Neuronal stem cell (in vitro differentiated cells): ENCODE measurements at regions not wholly inside any gene's neighbourhood (a gene's known extent, or its start where the extent isn't known, plus 50 kb on each side); places are given as distances from the start of the nearest gene placed in this dataset.

Experiments
- DNase-seq: peaks from one replicate; pipeline ENCODE4 v3.0.0-alpha.2; 2013; ENCODE audit warnings: low spot score
- H2AFZ ChIP-seq: one replicate; pipeline ENCODE4 v1.6.1; 2013; ENCODE audit warnings: mild to moderate bottlenecking, low read length, inconsistent platforms
- H2AK5ac ChIP-seq: 2 replicates; pipeline ENCODE4 v1.6.1; 2013; ENCODE audit warnings: low read depth, mild to moderate bottlenecking, inconsistent platforms, low read length, moderate library complexity, mixed read lengths
- H2BK120ac ChIP-seq: 2 replicates; pipeline ENCODE4 v1.6.1; 2013; ENCODE audit warnings: low read depth, mild to moderate bottlenecking, inconsistent platforms, low read length, moderate library complexity, mixed read lengths
- H2BK12ac ChIP-seq: one replicate; pipeline ENCODE4 v1.6.1; 2013; ENCODE audit warnings: low read length, inconsistent platforms
- H2BK15ac ChIP-seq: 2 replicates; pipeline ENCODE4 v1.6.1; 2013; ENCODE audit warnings: mild to moderate bottlenecking, low read length, inconsistent platforms, mixed read lengths
- H2BK5ac ChIP-seq: one replicate; pipeline ENCODE4 v1.6.1; 2013; ENCODE audit warnings: inconsistent platforms, mild to moderate bottlenecking, low read length, moderate library complexity
- H3K14ac ChIP-seq: one replicate; pipeline ENCODE4 v1.6.1; 2013; ENCODE audit warnings: low read length, inconsistent platforms
- H3K18ac ChIP-seq: 2 replicates; pipeline ENCODE4 v1.6.1; 2013; ENCODE audit warnings: low read length, inconsistent platforms
- H3K23ac ChIP-seq: 2 replicates; pipeline ENCODE4 v1.6.1; 2013; ENCODE audit warnings: low read depth, mild to moderate bottlenecking, mixed read lengths, low read length, inconsistent platforms; ENCODE audit not compliant: poor library complexity
- H3K27ac ChIP-seq: replicated peaks from 3 replicates; pipeline ENCODE4 v1.5.1; 2013; ENCODE audit warnings: low read length, inconsistent platforms
- H3K27me3 ChIP-seq, 3 experiments: 2 replicates each; pipeline ENCODE4 v1.6.1; 2013; ENCODE audit warnings: low read length in 3 of 3, mild to moderate bottlenecking in 2 of 3, inconsistent platforms in 1 of 3, low read depth in 1 of 3, mixed read lengths in 1 of 3, moderate library complexity in 1 of 3; ENCODE audit not compliant: control insufficient read depth in 3 of 3, insufficient read depth in 3 of 3
- H3K36me3 ChIP-seq, 2 donors: replicated peaks in 1 of 2; 2 replicates each; pipeline ENCODE4 v1.6.1; 2013; ENCODE audit warnings: low read length in 2 of 2; ENCODE audit not compliant: control insufficient read depth in 2 of 2, insufficient read depth in 2 of 2
- H3K4ac ChIP-seq: 2 replicates; pipeline ENCODE4 v1.6.1; 2013; ENCODE audit warnings: inconsistent platforms, mild to moderate bottlenecking, low read length, moderate library complexity
- H3K4me1 ChIP-seq, 2 donors: 1 replicate in 1 of 2; 2 replicates in 1 of 2; pipeline ENCODE4 v1.6.1; 2013; ENCODE audit warnings: low read length in 2 of 2, low read depth in 1 of 2; ENCODE audit not compliant: control insufficient read depth in 2 of 2, insufficient read depth in 1 of 2
- H3K4me2 ChIP-seq: one replicate; pipeline ENCODE4 v1.6.1; 2013; ENCODE audit warnings: mild to moderate bottlenecking, low read length, inconsistent platforms; ENCODE audit not compliant: insufficient read depth, poor library complexity, severe bottlenecking
- H3K4me3 ChIP-seq, 2 donors: 2 replicates each; pipeline ENCODE4 v1.5.1; 2013; ENCODE audit warnings: low read length in 2 of 2, mild to moderate bottlenecking in 2 of 2, inconsistent platforms in 1 of 2, moderate library complexity in 1 of 2
- H3K79me1 ChIP-seq: one replicate; pipeline ENCODE4 v1.6.1; 2013; ENCODE audit warnings: low read depth, mild to moderate bottlenecking, inconsistent platforms, low read length, moderate library complexity
- H3K9ac ChIP-seq: one replicate; pipeline ENCODE4 v1.6.1; 2013; ENCODE audit warnings: mild to moderate bottlenecking, low read depth, low read length, inconsistent platforms; ENCODE audit not compliant: poor library complexity
- H3K9me3 ChIP-seq, 2 donors: replicated peaks in 1 of 2; 2 replicates each; pipeline versions ENCODE3 to v1.6.1; 2013; ENCODE audit warnings: low read length in 2 of 2, mild to moderate bottlenecking in 2 of 2, inconsistent platforms in 1 of 2, low read depth in 1 of 2, mixed read lengths in 1 of 2, moderate library complexity in 1 of 2; ENCODE audit not compliant: control insufficient read depth in 2 of 2, insufficient read depth in 1 of 2
- H4K8ac ChIP-seq: one replicate; pipeline ENCODE4 v1.6.1; 2013; ENCODE audit warnings: low read depth, mild to moderate bottlenecking, inconsistent platforms, low read length, moderate library complexity
- H4K91ac ChIP-seq: one replicate; pipeline ENCODE4 v1.6.1; 2013; ENCODE audit warnings: low read length, low read depth, mild to moderate bottlenecking, inconsistent platforms; ENCODE audit not compliant: poor library complexity
- WGBS, 2 donors: extraction: QIAGEN DNeasy Blood & Tissue Kit; methylation state at CpG; one replicate each; pipeline ENCODE4 v1.1.7; 2013; ENCODE audit warnings: missing lambda C conversion rate in 2 of 2, mixed read lengths in 1 of 2; ENCODE audit not compliant: insufficient read length in 2 of 2, insufficient replicate concordance in 1 of 2; ENCODE audit errors: extremely low coverage in 2 of 2; 5-methylcytosine and 5-hydroxymethylcytosine counted together

DNA sequence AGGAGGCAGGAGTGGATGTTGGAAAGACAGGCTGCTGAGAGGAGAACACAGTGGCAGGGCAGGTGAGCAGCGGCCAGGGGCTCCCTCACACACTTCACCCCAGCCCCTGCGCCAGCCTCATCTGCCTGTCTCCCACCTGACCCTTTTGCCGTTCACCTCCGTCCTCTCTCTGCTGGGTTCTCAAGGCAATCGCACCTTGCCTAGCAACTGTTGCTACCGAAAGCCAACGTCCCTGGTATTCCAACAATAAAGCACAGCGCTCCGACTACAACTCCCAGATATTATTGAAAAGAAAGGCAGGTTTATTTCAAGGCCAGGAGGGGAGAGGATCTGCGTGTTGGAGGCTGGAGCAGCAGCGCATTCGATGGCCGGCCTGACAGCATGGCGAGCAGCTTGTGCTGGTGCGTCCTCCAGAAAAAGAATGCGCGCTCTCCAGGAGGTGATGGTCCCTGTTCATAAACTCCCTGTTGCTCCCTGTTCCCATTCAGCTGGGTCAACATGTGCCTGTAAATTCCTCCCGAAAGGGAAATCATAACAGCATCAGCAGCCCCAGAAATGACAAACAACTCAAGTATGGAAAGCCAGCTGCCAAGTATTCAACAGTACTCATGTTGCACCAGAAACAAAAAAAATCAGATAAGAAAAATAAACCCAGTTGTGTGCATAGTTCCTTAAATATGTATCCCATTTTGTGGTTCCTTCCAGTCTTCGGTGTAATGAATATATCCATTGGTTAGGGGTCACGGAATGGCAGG lies 153.0 kb upstream of the DIO3 start:
- no peak for DNase-seq
- H4K8ac ChIP-seq, result no peak overlapping the region
- H3K23ac ChIP-seq, result peak overlapping the region; percentile 23
- H2BK15ac ChIP-seq, result no peak overlapping the region
- no peak overlapping the region for H2AK5ac ChIP-seq
- no CpG with 5 or more reads among the region's 20 CpGs for WGBS, 2 donors
- no peak overlapping the region for H2BK120ac ChIP-seq
- H3K4me2 ChIP-seq, result no peak overlapping the region
- no peak overlapping the region for H3K14ac ChIP-seq
- no peak overlapping the region for H3K27ac ChIP-seq
- no peak overlapping the region for H2BK12ac ChIP-seq
- H3K18ac ChIP-seq, result peak overlapping the region; percentile 60
- no peak overlapping the region for H2BK5ac ChIP-seq
- no peak overlapping the region for H3K4ac ChIP-seq
- no peak overlapping the region for H4K91ac ChIP-seq
- no peak overlapping the region for H2AFZ ChIP-seq
- H3K4me1 ChIP-seq, result peaks cover 0 to 5% of the 10 kb centered on the region in 2 donors
- no peak overlapping the region for H3K4me3 ChIP-seq
- no peaks in the 10 kb centered on the region for H3K36me3 ChIP-seq
- no peaks in the 10 kb centered on the region for H3K9me3 ChIP-seq
- H3K9ac ChIP-seq, result no peak overlapping the region
- H3K79me1 ChIP-seq, result no peaks in the 10 kb centered on the region
- no peaks in the 10 kb centered on the region for H3K27me3 ChIP-seq

DNA sequence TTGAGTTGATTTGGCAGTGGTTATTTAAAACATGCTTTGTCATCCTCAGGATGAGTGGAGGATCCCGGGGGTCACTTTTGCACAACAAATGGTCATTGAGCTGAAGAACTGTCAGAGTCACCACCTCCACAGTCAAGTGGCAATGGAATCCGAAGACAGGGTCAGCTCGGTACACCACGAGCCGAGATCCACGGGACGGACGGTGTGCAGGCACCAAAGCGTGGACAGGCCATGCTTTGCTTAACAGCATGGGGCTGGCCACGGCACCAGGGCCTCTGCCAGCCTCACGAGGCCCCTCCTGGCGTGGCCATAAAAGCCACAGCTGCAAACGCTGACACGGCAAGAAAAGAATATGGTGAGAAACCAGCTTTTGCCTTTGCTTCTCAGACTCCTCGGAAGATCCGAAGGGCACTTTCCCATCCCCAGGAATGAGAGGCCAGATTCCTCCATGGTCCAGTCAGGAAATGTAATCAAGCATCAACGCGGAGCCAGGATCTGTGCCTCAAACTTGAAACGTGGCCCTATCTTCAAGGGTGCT lies 152.2 kb upstream of the DIO3 start:
- Histone ChIP-seq H3K27ac (no peak overlapping the region), H3K4ac (no peak overlapping the region), H2BK12ac (no peak overlapping the region), H3K79me1 (no peaks in the 10 kb centered on the region), H3K9me3 (no peaks in the 10 kb centered on the region), H3K23ac (no peak overlapping the region), H4K8ac (no peak overlapping the region), H3K27me3 (no peaks in the 10 kb centered on the region), H2AK5ac (no peak overlapping the region), H3K14ac (no peak overlapping the region), H3K9ac (no peak overlapping the region), H2BK120ac (no peak overlapping the region), H2BK5ac (no peak overlapping the region), H2BK15ac (no peak overlapping the region), H3K18ac (peak overlapping the region; percentile 16), H4K91ac (no peak overlapping the region), H3K36me3 (no peaks in the 10 kb centered on the region), H3K4me3 (no peak overlapping the region), H3K4me1 (peaks cover 0 to 5% of the 10 kb centered on the region in 2 donors), H2AFZ (no peak overlapping the region), H3K4me2 (no peak overlapping the region)
- no CpG with 5 or more reads among the region's 19 CpGs for WGBS, 2 donors
- no peak for DNase-seq

GRCh38 chr14:101410126-101410525 lies 151.2 kb upstream of the DIO3 start:
- Histone ChIP-seq H2BK5ac (no peak overlapping the region), H2AFZ (no peak overlapping the region), H4K91ac (no peak overlapping the region), H3K36me3 (no peaks in the 10 kb centered on the region), H3K27me3 (no peaks in the 10 kb centered on the region), H2BK120ac (no peak overlapping the region), H3K27ac (no peak overlapping the region), H3K9me3 (no peaks in the 10 kb centered on the region), H2BK15ac (no peak overlapping the region), H3K79me1 (no peaks in the 10 kb centered on the region), H4K8ac (no peak overlapping the region), H3K23ac (no peak overlapping the region), H3K4ac (no peak overlapping the region), H3K18ac (no peak overlapping the region), H3K4me2 (no peak overlapping the region), H3K4me1 (peaks cover 0 to 5% of the 10 kb centered on the region in 2 donors), H3K14ac (no peak overlapping the region), H2AK5ac (no peak overlapping the region), H3K9ac (no peak overlapping the region), H3K4me3 (no peak overlapping the region), H2BK12ac (no peak overlapping the region)
- DNase-seq, result no peak
- no CpG with 5 or more reads among the region's 5 CpGs for WGBS, 2 donors

- Histone ChIP-seq H2AK5ac (no peak overlapping the region), H2BK5ac (no peak overlapping the region), H2BK15ac (no peak overlapping the region), H2AFZ (no peak overlapping the region), H4K8ac (no peak overlapping the region), H4K91ac (no peak overlapping the region), H3K23ac (no peak overlapping the region), H3K36me3 (no peaks in the 10 kb centered on the region), H2BK120ac (no peak overlapping the region), H3K27me3 (no peaks in the 10 kb centered on the region), H3K18ac (no peak overlapping the region), H3K9ac (no peak overlapping the region), H3K9me3 (no peaks in the 10 kb centered on the region), H3K4me2 (no peak overlapping the region), H2BK12ac (no peak overlapping the region), H3K27ac (no peak overlapping the region), H3K4ac (no peak overlapping the region), H3K14ac (no peak overlapping the region), H3K79me1 (no peaks in the 10 kb centered on the region), H3K4me1 (peaks cover 0 to 3% of the 10 kb centered on the region in 2 donors), H3K4me3 (no peak overlapping the region)
- no peak for DNase-seq
- no CpG with 5 or more reads among the region's 9 CpGs for WGBS, 2 donors
Measured at GRCh38 chr14:101411151-101411550, 150.1 kb upstream of the DIO3 start.
